Transverse colon (tissue), 4 donors: ENCODE measurements at regions not wholly inside any gene's neighbourhood (a gene's known extent, or its start where the extent isn't known, plus 50 kb on each side); places are given as distances from the start of the nearest gene placed in this dataset.

Source experiments
- DNase-seq: peaks from one replicate; pipeline ENCODE4 v3.0.0-alpha.2; 2019
- H3K27ac ChIP-seq, 4 donors: fragments of 200-600 bp; sonication (generic); 2 replicates each; pipeline ENCODE4 v1.5.1; 2016 to 2018; ENCODE audit warnings: inconsistent platforms in 4 of 4
- H3K27me3 ChIP-seq: fragments of 200-600 bp; sonication (generic); 2 replicates; pipeline ENCODE4 v1.5.1; 2017; ENCODE audit warnings: inconsistent platforms
- H3K36me3 ChIP-seq, 4 donors: fragments of 200-600 bp; sonication (generic); 2 replicates each; pipeline ENCODE4 v1.5.1; 2017 to 2019; ENCODE audit warnings: inconsistent platforms in 4 of 4
- H3K4me1 ChIP-seq, 4 donors: fragments of 200-600 bp; sonication (generic); 2 replicates each; pipeline ENCODE4 v1.5.1; 2017 to 2020; ENCODE audit warnings: inconsistent platforms in 4 of 4
- H3K4me3 ChIP-seq, 4 donors: fragments of 200-600 bp; sonication (generic); 1 replicate in 1 of 4; 2 replicates in 3 of 4; pipeline versions ENCODE4 v1.5.1 to v1.6.1; 2017 to 2019; ENCODE audit warnings: inconsistent platforms in 4 of 4
- H3K9me3 ChIP-seq, 2 donors: fragments of 200-600 bp; sonication (generic); 2 replicates each; pipeline ENCODE4 v1.5.1; 2017 to 2019; ENCODE audit warnings: inconsistent platforms in 2 of 2
- EP300 ChIP-seq: sonication (generic); formaldehyde crosslinking; IDR thresholded peaks from one replicate; pipeline ENCODE4 v1.6.1; 2017; ENCODE audit warnings: antibody characterized with exemption, low read depth
- POLR2A ChIP-seq: fragments of 450-650 bp; IDR thresholded peaks from one replicate; pipeline ENCODE4 v1.6.1; 2016; ENCODE audit warnings: antibody characterized with exemption, mild to moderate bottlenecking, moderate library complexity
- POLR2AphosphoS5 ChIP-seq, 3 donors: sonication (generic); formaldehyde crosslinking; IDR thresholded peaks; one replicate each; pipeline ENCODE4 v1.6.1; 2016; ENCODE audit warnings: antibody characterized with exemption in 3 of 3
- WGBS, 2 donors: methylation state at CpG; one replicate each; pipeline ENCODE4 v1.1.5; 2018; ENCODE audit warnings: low coverage in 1 of 2; 5-methylcytosine and 5-hydroxymethylcytosine counted together
- in situ Hi-C, 4 donors: fragments of 200-750 bp; cut with MboI; loops; one replicate each; pipeline versions ENCODE4 v1.15.0 to v1.15.1; 2017; ENCODE audit warnings: low sequenced_read_pairs in 3 of 4, low pct_ligation_motif_present in 1 of 4, low pct_unique_long_range_greater_than_20kb in 1 of 4
- intact Hi-C: fragments of 100-400 bp; cut with DNase I; formaldehyde crosslinking; loops from one replicate; pipeline ENCODE4 v1.15.1; 2023; ENCODE audit warnings: low total_unique reads
- TF ChIP-seq, protein P1 (sequence below), 5 experiments: fragments of 200-600 bp in 3 of 5; fragments of 450-650 bp in 2 of 5; sonication (generic) in 3 of 5; IDR thresholded peaks; 1 replicate in 2 of 5; 2 replicates in 3 of 5; pipeline ENCODE4 v1.5.1; 2016 to 2017; ENCODE audit warnings: antibody characterized with exemption in 5 of 5, inconsistent platforms in 3 of 5, mild to moderate bottlenecking in 2 of 5, moderate library complexity in 1 of 5

DNA sequence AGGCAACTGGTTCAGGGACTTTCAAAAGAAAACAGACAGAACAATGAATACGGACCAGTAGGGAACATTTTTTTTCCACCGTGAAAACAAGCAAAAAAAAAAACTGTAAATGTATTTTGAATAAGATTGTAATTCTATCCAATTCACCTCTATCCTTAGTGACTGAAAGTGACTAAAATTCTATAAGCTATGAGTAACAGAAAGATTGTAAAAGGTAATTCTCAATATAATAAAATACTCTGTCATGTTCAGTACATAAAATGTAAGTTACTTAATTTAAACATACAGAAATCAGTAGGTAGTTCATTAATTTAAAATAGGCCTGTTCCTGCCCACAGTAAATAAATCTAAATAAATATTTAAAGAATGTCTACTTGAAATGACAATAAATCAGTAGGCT lies 368.2 kb upstream of the ARHGEF26 start:
- no peak for DNase-seq

DNA sequence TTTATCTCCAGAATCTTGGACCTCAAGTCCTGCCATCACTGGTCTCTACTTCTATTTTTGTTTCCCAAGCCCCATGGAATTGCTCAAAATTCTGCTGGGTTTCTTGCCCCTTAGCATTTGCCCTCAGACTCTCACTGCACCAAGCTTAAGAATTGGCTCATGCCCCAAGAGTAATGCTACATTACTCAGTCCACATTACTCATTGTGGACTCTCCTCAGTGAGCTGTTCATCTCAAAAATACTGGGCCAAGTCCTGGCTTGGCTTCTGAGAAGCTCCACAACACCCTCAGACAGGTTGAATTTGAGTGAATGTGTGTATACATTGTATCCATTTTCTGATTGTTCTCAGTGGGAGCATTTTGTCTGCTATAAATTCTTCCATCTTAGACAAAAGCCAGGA lies 364.4 kb upstream of the ARHGEF26 start:
- no peak for DNase-seq
- no peak overlapping the region for H3K4me3 ChIP-seq
- in situ Hi-C loops = loop anchor here in 1 of 4 donors (25.0 kb wide), 1 partner anchor 720 kb away; no protein-coding TSS in a partner anchor
- no peaks in the 10 kb centered on the region for H3K36me3 ChIP-seq
- H3K27ac ChIP-seq = no peak overlapping the region
- H3K9me3 ChIP-seq = no peaks in the 10 kb centered on the region
- intact Hi-C loops = no loop called here
- TF ChIP-seq POLR2A (no peak), POLR2AphosphoS5 (IDR thresholded peaks at IDR 0.05) (no peak), EP300 (no peak)
- TF ChIP-seq, protein P1, sequence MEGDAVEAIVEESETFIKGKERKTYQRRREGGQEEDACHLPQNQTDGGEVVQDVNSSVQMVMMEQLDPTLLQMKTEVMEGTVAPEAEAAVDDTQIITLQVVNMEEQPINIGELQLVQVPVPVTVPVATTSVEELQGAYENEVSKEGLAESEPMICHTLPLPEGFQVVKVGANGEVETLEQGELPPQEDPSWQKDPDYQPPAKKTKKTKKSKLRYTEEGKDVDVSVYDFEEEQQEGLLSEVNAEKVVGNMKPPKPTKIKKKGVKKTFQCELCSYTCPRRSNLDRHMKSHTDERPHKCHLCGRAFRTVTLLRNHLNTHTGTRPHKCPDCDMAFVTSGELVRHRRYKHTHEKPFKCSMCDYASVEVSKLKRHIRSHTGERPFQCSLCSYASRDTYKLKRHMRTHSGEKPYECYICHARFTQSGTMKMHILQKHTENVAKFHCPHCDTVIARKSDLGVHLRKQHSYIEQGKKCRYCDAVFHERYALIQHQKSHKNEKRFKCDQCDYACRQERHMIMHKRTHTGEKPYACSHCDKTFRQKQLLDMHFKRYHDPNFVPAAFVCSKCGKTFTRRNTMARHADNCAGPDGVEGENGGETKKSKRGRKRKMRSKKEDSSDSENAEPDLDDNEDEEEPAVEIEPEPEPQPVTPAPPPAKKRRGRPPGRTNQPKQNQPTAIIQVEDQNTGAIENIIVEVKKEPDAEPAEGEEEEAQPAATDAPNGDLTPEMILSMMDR (IDR thresholded peaks at IDR 0.05) = no peak
- peaks cover 0 to 8% (median 4%) of the 10 kb centered on the region in 4 donors for H3K4me1 ChIP-seq
- no peaks in the 10 kb centered on the region for H3K27me3 ChIP-seq

More for the DNA sequence above, 368.2 kb upstream of the ARHGEF26 start:
- H3K4me1 ChIP-seq = peaks cover 7 to 24% (median 14%) of the 10 kb centered on the region in 4 donors
- TF ChIP-seq POLR2A = no peak
- no peak for TF ChIP-seq POLR2AphosphoS5 (IDR thresholded peaks at IDR 0.05)
- TF ChIP-seq, protein P1 (IDR thresholded peaks at IDR 0.05) = no peak
- TF ChIP-seq EP300 = no peak
- no peak overlapping the region for H3K27ac ChIP-seq
- H3K4me3 ChIP-seq = no peak overlapping the region
- no peaks in the 10 kb centered on the region for H3K27me3 ChIP-seq
- H3K36me3 ChIP-seq = no peaks in the 10 kb centered on the region
- H3K9me3 ChIP-seq = no peaks in the 10 kb centered on the region
- intact Hi-C loops (no loop called here), in situ Hi-C loops (loop anchor here in 1 of 4 donors (25.0 kb wide), 1 partner anchor 716 kb away; no protein-coding TSS in a partner anchor)
- 54 to 63% methylated on average over 2 of the region's 2 CpGs for WGBS, 2 donors

DNA sequence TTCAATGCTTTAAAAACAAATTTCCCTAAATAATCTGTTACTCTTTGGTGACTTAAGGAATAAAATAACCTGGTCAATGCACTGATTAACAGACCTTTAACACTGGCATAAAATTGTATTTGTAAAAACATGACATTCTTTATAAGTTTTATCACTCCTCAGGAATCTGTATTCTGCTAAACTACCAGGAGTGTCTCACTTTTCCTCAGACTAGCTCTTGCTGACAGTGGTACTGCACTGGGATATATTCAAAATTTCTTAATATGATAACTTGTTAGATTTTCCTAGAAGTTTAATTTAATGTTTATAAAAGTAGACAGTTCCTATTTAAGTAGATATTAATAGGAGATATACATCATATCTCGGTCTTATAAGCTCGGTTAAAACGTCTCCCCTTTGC lies 363.4 kb upstream of the ARHGEF26 start:
- WGBS, 2 donors = 80 to 87% methylated on average over 3 of the region's 3 CpGs
- Histone ChIP-seq H3K27me3 (no peaks in the 10 kb centered on the region), H3K4me1 (peaks cover 0 to 6% (median 3%) of the 10 kb centered on the region in 4 donors), H3K27ac (no peak overlapping the region), H3K4me3 (no peak overlapping the region), H3K36me3 (no peaks in the 10 kb centered on the region), H3K9me3 (no peaks in the 10 kb centered on the region)
- in situ Hi-C loops (loop anchor here in 1 of 4 donors (25.0 kb wide), 1 partner anchor 721 kb away; no protein-coding TSS in a partner anchor), intact Hi-C loops (no loop called here)
- DNase-seq = no peak
- TF ChIP-seq EP300 = no peak

DNA sequence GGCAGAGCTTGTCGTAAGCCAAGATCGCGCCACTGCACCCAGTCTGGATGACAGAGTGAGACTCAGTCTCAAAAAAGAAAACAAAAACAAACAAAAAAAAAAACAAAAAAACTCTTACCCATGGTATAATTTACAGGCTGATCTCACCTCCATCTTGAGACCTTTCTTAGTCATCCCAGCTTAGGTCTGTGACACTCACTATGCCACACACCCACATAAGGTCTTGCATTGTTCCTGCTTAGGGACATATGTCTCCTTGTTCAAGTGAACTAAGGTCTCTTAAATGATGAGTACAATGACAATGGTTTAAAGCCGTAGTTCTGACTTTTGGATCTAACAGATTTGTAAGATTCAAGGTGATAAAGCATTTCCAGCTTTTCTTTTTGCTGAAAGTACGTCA lies 360.2 kb upstream of the ARHGEF26 start:
- Histone ChIP-seq H3K36me3 (no peaks in the 10 kb centered on the region), H3K4me1 (no peaks in the 10 kb centered on the region), H3K9me3 (no peaks in the 10 kb centered on the region), H3K4me3 (no peak overlapping the region), H3K27ac (no peak overlapping the region), H3K27me3 (no peaks in the 10 kb centered on the region)
- in situ Hi-C loops (loop anchor here (10.0 to 25.0 kb wide), 4 partner anchors 56 to 726 kb away; no protein-coding TSS in a partner anchor), intact Hi-C loops (no loop called here)
- 75 to 86% methylated on average over 5 of the region's 5 CpGs for WGBS, 2 donors
- TF ChIP-seq POLR2A (no peak), POLR2AphosphoS5 (IDR thresholded peaks at IDR 0.05) (no peak), EP300 (no peak)
- TF ChIP-seq, protein P1 (IDR thresholded peaks at IDR 0.05) = no peak
- no peak for DNase-seq
